DND-41 (cell line): ENCODE measurements at regions not wholly inside any gene's neighbourhood (a gene's known extent, or its start where the extent isn't known, plus 50 kb on each side); places are given as distances from the start of the nearest gene placed in this dataset.

ENCODE experiments used
- EZH2 ChIP-seq: IDR thresholded peaks from 3 replicates; pipeline ENCODE4 v1.6.1; 2012; ENCODE audit warnings: borderline replicate concordance, low read depth, mild to moderate bottlenecking, moderate library complexity, low read length, inconsistent platforms; ENCODE audit not compliant: severe bottlenecking
- TF ChIP-seq, protein P1 (sequence below): IDR thresholded peaks from 2 replicates; pipeline ENCODE4 v1.5.1; 2012; ENCODE audit warnings: borderline replicate concordance, low read length, moderate library complexity, mild to moderate bottlenecking; ENCODE audit not compliant: poor library complexity, severe bottlenecking; ENCODE audit errors: extremely low read depth

DNA sequence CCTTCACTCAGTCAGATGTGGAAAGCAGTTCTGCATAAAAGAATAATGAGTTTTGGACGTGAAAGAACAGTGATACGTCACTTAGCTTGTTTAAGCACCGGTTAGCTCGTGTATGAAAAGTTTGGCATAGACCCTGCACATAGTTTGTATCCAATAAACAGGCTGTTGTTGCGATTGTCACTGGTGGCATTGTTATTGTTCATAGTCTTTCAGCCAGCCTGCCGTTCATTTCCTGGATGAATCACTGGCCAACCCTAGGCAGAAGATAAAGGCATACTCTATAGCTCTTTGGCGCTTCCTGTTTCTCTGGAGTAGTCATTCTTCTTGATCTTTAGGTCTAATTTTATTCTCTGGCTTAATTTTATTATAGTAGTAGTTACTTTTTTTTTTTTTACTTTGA is 57.8 kb upstream of the ANKRD30A start:
- TF ChIP-seq, protein P1, sequence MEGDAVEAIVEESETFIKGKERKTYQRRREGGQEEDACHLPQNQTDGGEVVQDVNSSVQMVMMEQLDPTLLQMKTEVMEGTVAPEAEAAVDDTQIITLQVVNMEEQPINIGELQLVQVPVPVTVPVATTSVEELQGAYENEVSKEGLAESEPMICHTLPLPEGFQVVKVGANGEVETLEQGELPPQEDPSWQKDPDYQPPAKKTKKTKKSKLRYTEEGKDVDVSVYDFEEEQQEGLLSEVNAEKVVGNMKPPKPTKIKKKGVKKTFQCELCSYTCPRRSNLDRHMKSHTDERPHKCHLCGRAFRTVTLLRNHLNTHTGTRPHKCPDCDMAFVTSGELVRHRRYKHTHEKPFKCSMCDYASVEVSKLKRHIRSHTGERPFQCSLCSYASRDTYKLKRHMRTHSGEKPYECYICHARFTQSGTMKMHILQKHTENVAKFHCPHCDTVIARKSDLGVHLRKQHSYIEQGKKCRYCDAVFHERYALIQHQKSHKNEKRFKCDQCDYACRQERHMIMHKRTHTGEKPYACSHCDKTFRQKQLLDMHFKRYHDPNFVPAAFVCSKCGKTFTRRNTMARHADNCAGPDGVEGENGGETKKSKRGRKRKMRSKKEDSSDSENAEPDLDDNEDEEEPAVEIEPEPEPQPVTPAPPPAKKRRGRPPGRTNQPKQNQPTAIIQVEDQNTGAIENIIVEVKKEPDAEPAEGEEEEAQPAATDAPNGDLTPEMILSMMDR: no peak
- TF ChIP-seq EZH2: no peak
